Trophoblast cell (in vitro differentiated cells and primary cell): ENCODE measurements at regions not wholly inside any gene's neighbourhood (a gene's known extent, or its start where the extent isn't known, plus 50 kb on each side); places are given as distances from the start of the nearest gene placed in this dataset.

Source experiments
- DNase-seq, 2 donors: peaks; one replicate each; pipeline ENCODE4 v3.0.0-alpha.2; 2016
- H2AFZ ChIP-seq: 2 replicates; pipeline ENCODE4 v1.6.1; 2013; ENCODE audit warnings: low read length, moderate library complexity, mild to moderate bottlenecking; ENCODE audit not compliant: insufficient read depth, poor library complexity
- H2AK5ac ChIP-seq: 2 replicates; pipeline ENCODE4 v1.6.1; 2013; ENCODE audit warnings: mild to moderate bottlenecking, low read length
- H2BK120ac ChIP-seq: 2 replicates; pipeline ENCODE4 v1.6.1; 2013; ENCODE audit warnings: low read length, mild to moderate bottlenecking, moderate library complexity; ENCODE audit not compliant: insufficient read depth, poor library complexity
- H2BK12ac ChIP-seq: 2 replicates; pipeline ENCODE4 v1.6.1; 2013; ENCODE audit warnings: mild to moderate bottlenecking, low read length, moderate library complexity
- H2BK5ac ChIP-seq: 2 replicates; pipeline ENCODE4 v1.6.1; 2013; ENCODE audit warnings: low read length, low read depth, moderate library complexity, mild to moderate bottlenecking; ENCODE audit not compliant: poor library complexity
- H3K14ac ChIP-seq: 2 replicates; pipeline ENCODE4 v1.6.1; 2013; ENCODE audit warnings: mild to moderate bottlenecking, low read length
- H3K18ac ChIP-seq: 2 replicates; pipeline ENCODE4 v1.6.1; 2013; ENCODE audit warnings: mild to moderate bottlenecking, low read length
- H3K23ac ChIP-seq: 2 replicates; pipeline ENCODE4 v1.6.1; 2013; ENCODE audit warnings: low read length
- H3K27ac ChIP-seq: 2 replicates; pipeline ENCODE4 v1.5.1; 2013; ENCODE audit warnings: low read depth, mild to moderate bottlenecking, inconsistent platforms, low read length, moderate library complexity
- H3K27me3 ChIP-seq: 2 replicates; pipeline ENCODE4 v1.6.1; 2013; ENCODE audit warnings: inconsistent platforms, mild to moderate bottlenecking, low read length, moderate library complexity; ENCODE audit not compliant: insufficient read depth
- H3K36me3 ChIP-seq, 2 experiments: 1 replicate in 1 of 2; 2 replicates in 1 of 2; pipeline ENCODE4 v1.6.1; 2013; ENCODE audit warnings: low read length in 2 of 2, mild to moderate bottlenecking in 2 of 2, moderate library complexity in 1 of 2; ENCODE audit not compliant: insufficient read depth in 2 of 2, control insufficient read depth in 1 of 2
- H3K4ac ChIP-seq: 2 replicates; pipeline ENCODE4 v1.6.1; 2013; ENCODE audit warnings: low read depth, mild to moderate bottlenecking, low read length, moderate library complexity
- H3K4me1 ChIP-seq, 2 experiments: 1 replicate in 1 of 2; 2 replicates in 1 of 2; pipeline ENCODE4 v1.6.1; 2013; ENCODE audit warnings: low read length in 2 of 2, mild to moderate bottlenecking in 2 of 2, moderate library complexity in 1 of 2; ENCODE audit not compliant: insufficient read depth in 2 of 2, control insufficient read depth in 1 of 2
- H3K4me2 ChIP-seq: 2 replicates; pipeline ENCODE4 v1.6.1; 2013; ENCODE audit warnings: inconsistent platforms, mild to moderate bottlenecking, low read length, moderate library complexity
- H3K4me3 ChIP-seq: 2 replicates; pipeline ENCODE4 v1.5.1; 2013; ENCODE audit warnings: mild to moderate bottlenecking, low read depth, low read length, inconsistent platforms
- H3K79me1 ChIP-seq: one replicate; pipeline ENCODE4 v1.6.1; 2013; ENCODE audit warnings: low read length
- H3K79me2 ChIP-seq: 2 replicates; pipeline ENCODE4 v1.6.1; 2013; ENCODE audit warnings: low read length, mild to moderate bottlenecking; ENCODE audit not compliant: control insufficient read depth, insufficient read depth, poor library complexity
- H3K9ac ChIP-seq: 2 replicates; pipeline ENCODE4 v1.6.1; 2013; ENCODE audit warnings: mild to moderate bottlenecking, low read length
- H3K9me3 ChIP-seq: 2 replicates; pipeline ENCODE4 v1.6.1; 2013; ENCODE audit warnings: low read depth, mild to moderate bottlenecking, control low read depth, inconsistent platforms, low read length; ENCODE audit not compliant: insufficient read depth
- H4K12ac ChIP-seq: 2 replicates; pipeline ENCODE4 v1.6.1; 2013; ENCODE audit warnings: low read depth, mild to moderate bottlenecking, low read length, moderate library complexity
- H4K8ac ChIP-seq: 2 replicates; pipeline ENCODE4 v1.6.1; 2013; ENCODE audit warnings: low read depth, mild to moderate bottlenecking, low read length, moderate library complexity
- H4K91ac ChIP-seq: one replicate; pipeline ENCODE4 v1.6.1; 2013; ENCODE audit warnings: low read depth, mild to moderate bottlenecking, low read length, moderate library complexity
- WGBS: extraction: QIAGEN DNeasy Blood & Tissue Kit; methylation state at CpG from one replicate; pipeline ENCODE4 v1.1.7; 2013; ENCODE audit warnings: missing lambda C conversion rate; ENCODE audit not compliant: insufficient read length, insufficient coverage; ENCODE audit errors: extremely low coverage; 5-methylcytosine and 5-hydroxymethylcytosine counted together

GRCh38 chrX:39850630-39851152 is 247.1 kb downstream of the BCOR start:
- Histone ChIP-seq H4K12ac (no peak overlapping the region), H2AK5ac (no peak overlapping the region), H3K36me3 (no peaks in the 10 kb centered on the region), H3K4ac (no peak overlapping the region), H3K23ac (no peak overlapping the region), H3K4me3 (no peak overlapping the region), H3K4me1 (peaks cover 3 to 6% of the 10 kb centered on the region in 2 experiments), H3K79me1 (peaks cover 2% of the 10 kb centered on the region), H3K14ac (no peak overlapping the region), H2AFZ (no peak overlapping the region), H3K9me3 (no peaks in the 10 kb centered on the region), H2BK5ac (no peak overlapping the region), H2BK120ac (no peak overlapping the region), H3K79me2 (no peaks in the 10 kb centered on the region), H3K4me2 (no peak overlapping the region), H3K9ac (no peak overlapping the region), H2BK12ac (no peak overlapping the region), H4K8ac (no peak overlapping the region), H3K27ac (no peak overlapping the region), H4K91ac (no peak overlapping the region), H3K18ac (no peak overlapping the region), H3K27me3 (no peaks in the 10 kb centered on the region)
- DNase-seq, result no peak
- no CpG with 5 or more reads among the region's 3 CpGs for WGBS

GRCh38 chrX:39851745-39852455 is 245.9 kb downstream of the BCOR start:
- no CpG with 5 or more reads among the region's 5 CpGs for WGBS
- H3K9me3 ChIP-seq, result no peaks in the 10 kb centered on the region

GRCh38 chrX:39852491-39852890 is 245.3 kb downstream of the BCOR start:
- H3K23ac ChIP-seq, result no peak overlapping the region
- no peak overlapping the region for H3K27ac ChIP-seq
- no peak overlapping the region for H4K8ac ChIP-seq
- H2BK12ac ChIP-seq, result no peak overlapping the region
- H3K18ac ChIP-seq, result no peak overlapping the region
- H2BK5ac ChIP-seq, result no peak overlapping the region
- no peak overlapping the region for H2AK5ac ChIP-seq
- no peak overlapping the region for H3K14ac ChIP-seq
- H3K4me1 ChIP-seq, result peaks cover 5 to 10% of the 10 kb centered on the region in 2 experiments
- H3K9ac ChIP-seq, result no peak overlapping the region
- peaks cover 2% of the 10 kb centered on the region for H3K79me1 ChIP-seq
- H2AFZ ChIP-seq, result no peak overlapping the region
- no peak overlapping the region for H3K4ac ChIP-seq
- no peaks in the 10 kb centered on the region for H3K36me3 ChIP-seq
- no CpG with 5 or more reads among the region's 3 CpGs for WGBS
- H3K27me3 ChIP-seq, result no peaks in the 10 kb centered on the region
- no peaks in the 10 kb centered on the region for H3K9me3 ChIP-seq
- no peak overlapping the region for H4K91ac ChIP-seq
- DNase-seq, result no peak
- H3K79me2 ChIP-seq, result no peaks in the 10 kb centered on the region
- H2BK120ac ChIP-seq, result no peak overlapping the region
- no peak overlapping the region for H3K4me3 ChIP-seq
- H3K4me2 ChIP-seq, result no peak overlapping the region
- no peak overlapping the region for H4K12ac ChIP-seq

More at GRCh38 chrX:39851745-39852455, 245.9 kb downstream of the BCOR start:
- no peak overlapping the region for H3K23ac ChIP-seq
- H4K91ac ChIP-seq, result no peak overlapping the region
- H3K4me3 ChIP-seq, result no peak overlapping the region
- H3K4me2 ChIP-seq, result no peak overlapping the region
- no peak overlapping the region for H3K27ac ChIP-seq
- H3K4me1 ChIP-seq, result peaks cover 5 to 10% of the 10 kb centered on the region in 2 experiments
- no peak overlapping the region for H3K14ac ChIP-seq
- no peaks in the 10 kb centered on the region for H3K79me2 ChIP-seq
- no peaks in the 10 kb centered on the region for H3K27me3 ChIP-seq
- H2BK5ac ChIP-seq, result no peak overlapping the region
- peaks cover 2% of the 10 kb centered on the region for H3K79me1 ChIP-seq
- no peak overlapping the region for H3K18ac ChIP-seq
- H3K4ac ChIP-seq, result no peak overlapping the region
- H4K12ac ChIP-seq, result no peak overlapping the region
- no peak overlapping the region for H2BK120ac ChIP-seq
- no peak overlapping the region for H2AFZ ChIP-seq
- H4K8ac ChIP-seq, result no peak overlapping the region
- H3K36me3 ChIP-seq, result no peaks in the 10 kb centered on the region
- no peak overlapping the region for H2AK5ac ChIP-seq
- no peak overlapping the region for H3K9ac ChIP-seq
- no peak overlapping the region for H2BK12ac ChIP-seq
- DNase-seq, result no peak

GRCh38 chrX:39853417-39854030 is 244.2 kb downstream of the BCOR start:
- Histone ChIP-seq H3K27me3 (no peaks in the 10 kb centered on the region), H3K9me3 (no peaks in the 10 kb centered on the region), H2BK5ac (no peak overlapping the region), H4K91ac (no peak overlapping the region), H3K4me1 (peaks cover 5 to 10% of the 10 kb centered on the region in 2 experiments), H2AK5ac (no peak overlapping the region), H2BK12ac (no peak overlapping the region), H2AFZ (no peak overlapping the region), H3K4ac (no peak overlapping the region), H3K18ac (no peak overlapping the region), H3K9ac (no peak overlapping the region), H3K4me2 (no peak overlapping the region), H3K36me3 (no peaks in the 10 kb centered on the region), H4K12ac (no peak overlapping the region), H3K14ac (no peak overlapping the region), H3K27ac (no peak overlapping the region), H3K4me3 (no peak overlapping the region), H3K23ac (no peak overlapping the region), H4K8ac (no peak overlapping the region), H3K79me2 (no peaks in the 10 kb centered on the region), H2BK120ac (no peak overlapping the region), H3K79me1 (peaks cover 2% of the 10 kb centered on the region)
- no CpG with 5 or more reads among the region's 3 CpGs for WGBS
- no peak for DNase-seq
